ENCODE measurements at regions not wholly inside any gene's neighbourhood (a gene's known extent, or its start where the extent isn't known, plus 50 kb on each side); places are given as distances from the start of the nearest gene placed in this dataset.

- TF ChIP-seq CTCF (IDR thresholded peaks at IDR 0.05; ENCODE audit: insufficient read depth, low read length, poor library complexity, severe bottlenecking) (no peak), EZH2phosphoT487 (conservative IDR thresholded peaks at IDR 0.05; ENCODE audit: low read length) (no peak)
These were observed 190.2 kb upstream of the USP15 start for GRCh38 chr12:62069976-62070375.
